ENCODE measurements at regions not wholly inside any gene's neighbourhood (a gene's known extent, or its start where the extent isn't known, plus 50 kb on each side); places are given as distances from the start of the nearest gene placed in this dataset.

DNA sequence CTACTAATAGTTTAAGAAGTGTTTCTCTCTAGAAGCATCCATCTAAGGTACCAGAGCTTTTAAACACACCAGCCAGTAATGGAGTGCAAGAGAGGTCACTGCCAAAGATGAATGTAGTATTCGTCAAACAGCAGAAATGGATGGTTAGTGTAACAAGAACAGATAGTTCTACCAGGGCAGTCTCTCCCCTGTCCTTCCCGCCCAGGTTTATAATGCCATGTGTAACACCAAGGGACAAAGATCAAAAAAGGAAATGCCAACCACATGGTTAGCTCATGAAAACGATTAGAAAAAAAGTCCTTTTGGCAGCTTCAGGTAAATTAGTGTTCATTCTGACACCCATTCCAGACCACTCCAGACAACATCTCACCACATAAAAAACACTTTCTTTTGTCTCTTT lies 100.9 kb downstream of the RPS29 start:
- H3K9me3 ChIP-seq (ENCODE audit: control insufficient read depth, insufficient read depth, low read length): no peaks in the 10 kb centered on the region
- H3K27me3 ChIP-seq (ENCODE audit: control insufficient read depth, insufficient read depth, low read length): no peaks in the 10 kb centered on the region
- no peak for DNase-seq (ENCODE audit: low read depth, low spot score)
- H3K4me3 ChIP-seq (ENCODE audit: low read depth, low read length): no peak overlapping the region
- H3K27ac ChIP-seq (ENCODE audit: low read depth, low read length): no peak overlapping the region
- POLR2A ChIA-PET: no interaction called here
- CTCF ChIA-PET: interaction anchor here (2.9 to 3.5 kb wide), 2 partner anchors 13 to 24 kb away, joined by 14 to 17 read pairs; no protein-coding TSS in a partner anchor
- TF ChIP-seq CTCF (IDR thresholded peaks at IDR 0.05; ENCODE audit: low read depth, low read length): no peak

DNA sequence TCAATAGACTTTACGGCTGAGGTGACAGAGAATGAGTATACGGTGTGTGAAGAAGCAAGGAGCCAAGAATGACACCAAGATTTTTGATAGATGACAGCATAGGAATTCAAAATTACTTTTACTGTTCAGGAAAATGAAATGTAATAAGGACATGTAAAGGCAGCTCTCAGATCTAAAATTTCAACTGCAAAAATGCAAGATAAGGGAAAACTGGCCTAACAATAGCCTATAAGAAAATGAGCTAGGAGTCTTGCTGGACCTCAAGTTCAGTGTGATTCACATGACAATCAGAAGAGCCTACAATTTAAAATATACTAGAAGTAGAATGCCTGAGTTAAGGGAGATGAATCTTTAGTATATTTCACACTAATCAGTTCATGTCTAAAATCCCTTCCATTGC lies 102.0 kb downstream of the RPS29 start:
- DNase-seq (ENCODE audit: low read depth, low spot score): no peak
- TF ChIP-seq CTCF (IDR thresholded peaks at IDR 0.05; ENCODE audit: low read depth, low read length): no peak
- CTCF ChIA-PET: interaction anchor here (2.9 to 3.5 kb wide), 2 partner anchors 14 to 23 kb away, joined by 14 to 17 read pairs; no protein-coding TSS in a partner anchor
- no peak overlapping the region for H3K4me3 ChIP-seq (ENCODE audit: low read depth, low read length)
- POLR2A ChIA-PET: no interaction called here
- no peaks in the 10 kb centered on the region for H3K9me3 ChIP-seq (ENCODE audit: control insufficient read depth, insufficient read depth, low read length)
- no peak overlapping the region for H3K27ac ChIP-seq (ENCODE audit: low read depth, low read length)
- no peaks in the 10 kb centered on the region for H3K27me3 ChIP-seq (ENCODE audit: control insufficient read depth, insufficient read depth, low read length)

DNA sequence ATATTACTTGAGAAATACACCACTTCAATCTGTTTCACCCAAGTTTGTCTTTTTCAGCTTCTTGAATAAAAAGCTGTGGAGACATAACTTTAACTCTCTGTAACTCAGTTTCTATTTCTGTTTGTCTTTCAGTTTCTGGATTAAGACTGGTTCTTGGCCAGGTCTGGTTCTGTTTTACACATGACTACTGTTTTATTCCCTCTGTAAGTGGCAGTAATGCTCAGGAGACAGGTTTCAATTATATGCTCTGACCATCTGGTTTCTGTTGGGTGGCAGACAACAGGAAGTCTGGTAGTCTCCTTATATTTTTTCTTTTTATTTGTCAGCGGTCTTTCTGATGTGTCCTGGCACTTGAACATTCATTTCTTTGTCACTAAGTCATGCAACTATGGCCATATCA lies 102.9 kb downstream of the RPS29 start:
- ChIA-PET CTCF (interaction anchor here (3.5 kb wide), 1 partner anchor 22 kb away, joined by 17 read pairs; no protein-coding TSS in a partner anchor), POLR2A (no interaction called here)
- Histone ChIP-seq H3K27ac (ENCODE audit: low read depth, low read length) (no peak overlapping the region), H3K27me3 (ENCODE audit: control insufficient read depth, insufficient read depth, low read length) (no peaks in the 10 kb centered on the region), H3K9me3 (ENCODE audit: control insufficient read depth, insufficient read depth, low read length) (no peaks in the 10 kb centered on the region), H3K4me3 (ENCODE audit: low read depth, low read length) (no peak overlapping the region)
- no peak for DNase-seq (ENCODE audit: low read depth, low spot score)
- TF ChIP-seq CTCF (IDR thresholded peaks at IDR 0.05; ENCODE audit: low read depth, low read length): no peak

DNA sequence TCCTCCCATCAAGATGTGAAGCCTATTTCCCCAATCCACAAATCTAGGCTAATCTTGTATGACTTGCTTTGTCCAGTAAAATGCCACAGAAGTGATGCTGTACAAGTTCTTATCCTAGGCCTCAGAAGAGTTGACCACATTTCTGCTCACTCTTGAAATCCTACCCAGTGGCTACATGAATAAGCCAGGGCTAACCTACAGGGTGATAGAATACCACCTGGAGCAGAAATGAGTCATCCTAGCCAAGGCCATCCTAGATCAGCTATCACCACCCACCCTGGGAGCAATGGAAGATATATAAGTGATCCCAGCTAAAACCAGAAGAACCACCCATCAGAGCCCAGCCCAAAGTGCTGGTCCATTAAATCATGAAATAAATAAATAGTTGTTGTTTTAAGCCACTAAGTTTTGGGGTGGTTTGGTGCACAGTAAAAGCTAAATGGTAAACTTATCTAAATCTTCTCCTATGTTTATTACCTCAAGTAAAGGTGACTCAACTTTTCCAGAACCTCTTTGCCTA lies 105.1 kb downstream of the RPS29 start:
- POLR2A ChIA-PET: no interaction called here
- TF ChIP-seq CTCF (IDR thresholded peaks at IDR 0.05; ENCODE audit: low read depth, low read length): no peak
- no peak overlapping the region for H3K27ac ChIP-seq (ENCODE audit: low read depth, low read length)
- no peaks in the 10 kb centered on the region for H3K9me3 ChIP-seq (ENCODE audit: control insufficient read depth, insufficient read depth, low read length)
- CTCF ChIA-PET: interaction anchor here (1.9 to 2.0 kb wide), 2 partner anchors 16 to 19 kb away, joined by 11 to 14 read pairs; no protein-coding TSS in a partner anchor
- no peaks in the 10 kb centered on the region for H3K27me3 ChIP-seq (ENCODE audit: control insufficient read depth, insufficient read depth, low read length)
- no peak for DNase-seq (ENCODE audit: low read depth, low spot score)
- no peak overlapping the region for H3K4me3 ChIP-seq (ENCODE audit: low read depth, low read length)

GRCh38 chr14:49480053-49480760 lies 106.0 kb downstream of the RPS29 start:
- Histone ChIP-seq H3K27ac (ENCODE audit: low read depth, low read length) (no peak overlapping the region), H3K4me3 (ENCODE audit: low read depth, low read length) (no peak overlapping the region), H3K9me3 (ENCODE audit: control insufficient read depth, insufficient read depth, low read length) (no peaks in the 10 kb centered on the region), H3K27me3 (ENCODE audit: control insufficient read depth, insufficient read depth, low read length) (no peaks in the 10 kb centered on the region)
- no peak for TF ChIP-seq CTCF (IDR thresholded peaks at IDR 0.05; ENCODE audit: low read depth, low read length)
- DNase-seq (ENCODE audit: low read depth, low spot score): no peak
- POLR2A ChIA-PET: no interaction called here
- CTCF ChIA-PET: interaction anchor here (11.1 kb wide), 1 partner anchor 18 kb away, joined by 85 read pairs; no protein-coding TSS in a partner anchor

All from AG04450 (cell line).